Uterus (tissue), 2 donors: ENCODE measurements at regions not wholly inside any gene's neighbourhood (a gene's known extent, or its start where the extent isn't known, plus 50 kb on each side); places are given as distances from the start of the nearest gene placed in this dataset.

ENCODE experiments used
- CTCF ChIP-seq, 4 experiments: fragments of 200-600 bp in 2 of 4; fragments of 450-650 bp in 2 of 4; sonication (generic) in 2 of 4; IDR thresholded peaks; one replicate each; pipeline ENCODE4 v1.5.1; 2016 to 2019; ENCODE audit warnings: antibody characterized with exemption in 4 of 4, mild to moderate bottlenecking in 2 of 4, moderate library complexity in 1 of 4
- POLR2A ChIP-seq, 2 donors: fragments of 450-650 bp; IDR thresholded peaks; one replicate each; pipeline ENCODE4 v1.6.1; 2016; ENCODE audit warnings: antibody characterized with exemption in 2 of 2, mild to moderate bottlenecking in 1 of 2, moderate library complexity in 1 of 2

DNA sequence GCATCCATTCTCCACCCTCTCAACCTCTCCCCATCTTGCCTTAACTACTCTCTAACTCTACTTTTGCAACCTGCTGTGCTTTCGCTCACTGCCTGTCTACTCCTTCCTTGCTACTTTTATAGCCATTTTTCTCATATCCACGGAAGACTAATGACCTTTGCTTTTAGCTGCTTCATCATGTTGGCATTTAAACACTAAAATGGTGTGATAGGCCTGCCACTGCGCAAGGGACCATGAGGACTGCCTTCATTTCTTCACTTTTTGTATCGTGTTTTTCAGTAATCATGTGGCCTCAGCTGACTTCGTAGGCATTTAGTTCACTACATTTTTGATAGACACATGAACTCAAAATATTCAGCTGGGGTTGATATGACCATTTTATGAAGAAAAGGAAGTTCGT is 252.1 kb downstream of the BCAT1 start:
- TF ChIP-seq CTCF (IDR thresholded peaks at IDR 0.05) (no peak), POLR2A (IDR thresholded peaks at IDR 0.05) (no peak)
